B cell (primary cell): ENCODE measurements at regions not wholly inside any gene's neighbourhood (a gene's known extent, or its start where the extent isn't known, plus 50 kb on each side); places are given as distances from the start of the nearest gene placed in this dataset.

ENCODE experiments used
- EZH2 ChIP-seq: IDR thresholded peaks from 2 replicates; pipeline ENCODE4 v1.6.1; 2012; ENCODE audit warnings: borderline replicate concordance, low read depth, mild to moderate bottlenecking, moderate library complexity, low read length; ENCODE audit not compliant: insufficient read depth, poor library complexity, severe bottlenecking
- TF ChIP-seq, protein P1 (sequence below): fragments of 200-600 bp; IDR thresholded peaks from one replicate; pipeline ENCODE4 v1.8.0; 2022; ENCODE audit warnings: antibody characterized with exemption, mild to moderate bottlenecking

DNA sequence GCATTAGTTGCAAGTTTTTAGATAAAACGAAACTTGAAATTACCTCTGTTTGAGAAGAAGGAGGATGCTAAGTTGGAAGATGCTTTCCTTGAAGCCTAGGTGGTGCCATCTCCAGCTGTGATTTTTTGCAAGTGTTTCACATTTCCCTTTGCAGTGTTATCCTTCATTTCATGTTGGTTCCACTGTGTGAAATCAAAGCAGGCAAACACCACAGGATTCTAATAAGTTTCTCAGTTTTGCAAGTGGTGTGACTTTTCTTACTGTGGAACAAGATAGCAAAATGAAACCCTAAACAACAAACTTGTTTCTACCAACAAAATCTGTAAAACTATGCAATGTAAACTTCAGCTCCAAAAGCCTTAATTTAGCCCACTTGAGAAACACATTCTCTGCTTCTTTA lies 260.9 kb downstream of the OXSM start:
- TF ChIP-seq, protein P1, sequence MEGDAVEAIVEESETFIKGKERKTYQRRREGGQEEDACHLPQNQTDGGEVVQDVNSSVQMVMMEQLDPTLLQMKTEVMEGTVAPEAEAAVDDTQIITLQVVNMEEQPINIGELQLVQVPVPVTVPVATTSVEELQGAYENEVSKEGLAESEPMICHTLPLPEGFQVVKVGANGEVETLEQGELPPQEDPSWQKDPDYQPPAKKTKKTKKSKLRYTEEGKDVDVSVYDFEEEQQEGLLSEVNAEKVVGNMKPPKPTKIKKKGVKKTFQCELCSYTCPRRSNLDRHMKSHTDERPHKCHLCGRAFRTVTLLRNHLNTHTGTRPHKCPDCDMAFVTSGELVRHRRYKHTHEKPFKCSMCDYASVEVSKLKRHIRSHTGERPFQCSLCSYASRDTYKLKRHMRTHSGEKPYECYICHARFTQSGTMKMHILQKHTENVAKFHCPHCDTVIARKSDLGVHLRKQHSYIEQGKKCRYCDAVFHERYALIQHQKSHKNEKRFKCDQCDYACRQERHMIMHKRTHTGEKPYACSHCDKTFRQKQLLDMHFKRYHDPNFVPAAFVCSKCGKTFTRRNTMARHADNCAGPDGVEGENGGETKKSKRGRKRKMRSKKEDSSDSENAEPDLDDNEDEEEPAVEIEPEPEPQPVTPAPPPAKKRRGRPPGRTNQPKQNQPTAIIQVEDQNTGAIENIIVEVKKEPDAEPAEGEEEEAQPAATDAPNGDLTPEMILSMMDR, result no peak
- TF ChIP-seq EZH2, result no peak
